Activated naive CD8-positive, alpha-beta T cell (primary cell): ENCODE measurements at regions not wholly inside any gene's neighbourhood (a gene's known extent, or its start where the extent isn't known, plus 50 kb on each side); places are given as distances from the start of the nearest gene placed in this dataset.

Source experiments
- H3K27ac Mint-ChIP-seq: one replicate; pipeline ENCODE4 v1.8.0; 2021; ENCODE audit warnings: mixed read lengths
- H3K27me3 Mint-ChIP-seq: one replicate; pipeline ENCODE4 v1.8.0; 2021; ENCODE audit warnings: mixed read lengths
- H3K36me3 Mint-ChIP-seq: one replicate; pipeline ENCODE4 v1.8.0; 2021; ENCODE audit warnings: mixed read lengths
- H3K4me1 Mint-ChIP-seq: one replicate; pipeline ENCODE4 v1.8.0; 2021; ENCODE audit warnings: low read depth, mixed read lengths
- H3K4me3 Mint-ChIP-seq: one replicate; pipeline ENCODE4 v1.8.0; 2021; ENCODE audit warnings: mild to moderate bottlenecking, mixed read lengths
- H3K9me3 Mint-ChIP-seq: one replicate; pipeline ENCODE4 v1.8.0; 2021; ENCODE audit warnings: low read depth, mixed read lengths

GRCh38 chr16:62970851-62971250, 934.6 kb upstream of the CDH8 start:
- Mint-ChIP-seq H3K36me3 (no peaks in the 10 kb centered on the region), H3K4me3 (no peak overlapping the region), H3K9me3 (peaks cover 17% of the 10 kb centered on the region), H3K27ac (no peak overlapping the region), H3K4me1 (no peaks in the 10 kb centered on the region), H3K27me3 (no peaks in the 10 kb centered on the region)

GRCh38 chr16:62969711-62970318, 933.6 kb upstream of the CDH8 start:
- no peak overlapping the region for H3K4me3 Mint-ChIP-seq
- H3K4me1 Mint-ChIP-seq: no peaks in the 10 kb centered on the region
- H3K27ac Mint-ChIP-seq: no peak overlapping the region
- H3K27me3 Mint-ChIP-seq: no peaks in the 10 kb centered on the region
- H3K9me3 Mint-ChIP-seq: peaks cover 14% of the 10 kb centered on the region
- H3K36me3 Mint-ChIP-seq: no peaks in the 10 kb centered on the region

- H3K4me3 Mint-ChIP-seq: no peak overlapping the region
- H3K9me3 Mint-ChIP-seq: peaks cover 15% of the 10 kb centered on the region
- H3K27me3 Mint-ChIP-seq: no peaks in the 10 kb centered on the region
- no peaks in the 10 kb centered on the region for H3K4me1 Mint-ChIP-seq
- no peak overlapping the region for H3K27ac Mint-ChIP-seq
- H3K36me3 Mint-ChIP-seq: no peaks in the 10 kb centered on the region
Measured at GRCh38 chr16:62967611-62968010, 931.4 kb upstream of the CDH8 start.

- no peaks in the 10 kb centered on the region for H3K4me1 Mint-ChIP-seq
- peaks cover 16% of the 10 kb centered on the region for H3K9me3 Mint-ChIP-seq
- H3K36me3 Mint-ChIP-seq: no peaks in the 10 kb centered on the region
- no peaks in the 10 kb centered on the region for H3K27me3 Mint-ChIP-seq
- no peak overlapping the region for H3K4me3 Mint-ChIP-seq
- H3K27ac Mint-ChIP-seq: no peak overlapping the region
Measured at GRCh38 chr16:62967163-62967562, 930.9 kb upstream of the CDH8 start.

- Mint-ChIP-seq H3K27ac (no peak overlapping the region), H3K4me3 (no peak overlapping the region), H3K27me3 (no peaks in the 10 kb centered on the region), H3K4me1 (no peaks in the 10 kb centered on the region), H3K9me3 (peaks cover 21% of the 10 kb centered on the region), H3K36me3 (no peaks in the 10 kb centered on the region)
Measured at GRCh38 chr16:62966626-62967025, 930.4 kb upstream of the CDH8 start.

GRCh38 chr16:62965831-62966230, 929.6 kb upstream of the CDH8 start:
- Mint-ChIP-seq H3K36me3 (no peaks in the 10 kb centered on the region), H3K4me3 (no peak overlapping the region), H3K9me3 (peaks cover 18% of the 10 kb centered on the region), H3K4me1 (no peaks in the 10 kb centered on the region), H3K27me3 (no peaks in the 10 kb centered on the region), H3K27ac (no peak overlapping the region)

- Mint-ChIP-seq H3K4me1 (no peaks in the 10 kb centered on the region), H3K9me3 (peaks cover 18% of the 10 kb centered on the region), H3K27me3 (no peaks in the 10 kb centered on the region), H3K36me3 (no peaks in the 10 kb centered on the region), H3K27ac (no peak overlapping the region), H3K4me3 (no peak overlapping the region)
Measured at GRCh38 chr16:62963846-62964245, 927.6 kb upstream of the CDH8 start.

- no peak overlapping the region for H3K4me3 Mint-ChIP-seq
- no peaks in the 10 kb centered on the region for H3K4me1 Mint-ChIP-seq
- no peaks in the 10 kb centered on the region for H3K36me3 Mint-ChIP-seq
- no peak overlapping the region for H3K27ac Mint-ChIP-seq
- no peaks in the 10 kb centered on the region for H3K27me3 Mint-ChIP-seq
- peaks cover 17% of the 10 kb centered on the region for H3K9me3 Mint-ChIP-seq
Measured at GRCh38 chr16:62955033-62955349, 918.8 kb upstream of the CDH8 start.

GRCh38 chr16:62954144-62955032, 918.1 kb upstream of the CDH8 start:
- H3K36me3 Mint-ChIP-seq: no peaks in the 10 kb centered on the region
- no peaks in the 10 kb centered on the region for H3K4me1 Mint-ChIP-seq
- H3K9me3 Mint-ChIP-seq: peaks cover 17% of the 10 kb centered on the region
- no peak overlapping the region for H3K4me3 Mint-ChIP-seq
- no peaks in the 10 kb centered on the region for H3K27me3 Mint-ChIP-seq
- H3K27ac Mint-ChIP-seq: no peak overlapping the region

- no peak overlapping the region for H3K27ac Mint-ChIP-seq
- no peaks in the 10 kb centered on the region for H3K36me3 Mint-ChIP-seq
- H3K4me1 Mint-ChIP-seq: no peaks in the 10 kb centered on the region
- no peak overlapping the region for H3K4me3 Mint-ChIP-seq
- peaks cover 23% of the 10 kb centered on the region for H3K9me3 Mint-ChIP-seq
- H3K27me3 Mint-ChIP-seq: no peaks in the 10 kb centered on the region
Measured at GRCh38 chr16:62950351-62950750, 914.1 kb upstream of the CDH8 start.

- Mint-ChIP-seq H3K9me3 (peaks cover 14% of the 10 kb centered on the region), H3K4me1 (no peaks in the 10 kb centered on the region), H3K4me3 (no peak overlapping the region), H3K27ac (no peak overlapping the region), H3K27me3 (no peaks in the 10 kb centered on the region), H3K36me3 (no peaks in the 10 kb centered on the region)
Measured at GRCh38 chr16:62940569-62940968, 904.3 kb upstream of the CDH8 start.

GRCh38 chr16:62939687-62940086, 903.4 kb upstream of the CDH8 start:
- Mint-ChIP-seq H3K27ac (no peak overlapping the region), H3K4me3 (no peak overlapping the region), H3K9me3 (peaks cover 14% of the 10 kb centered on the region), H3K36me3 (no peaks in the 10 kb centered on the region), H3K27me3 (no peaks in the 10 kb centered on the region), H3K4me1 (no peaks in the 10 kb centered on the region)

- peaks cover 12% of the 10 kb centered on the region for H3K9me3 Mint-ChIP-seq
- no peaks in the 10 kb centered on the region for H3K27me3 Mint-ChIP-seq
- no peak overlapping the region for H3K27ac Mint-ChIP-seq
- no peaks in the 10 kb centered on the region for H3K36me3 Mint-ChIP-seq
- H3K4me1 Mint-ChIP-seq: no peaks in the 10 kb centered on the region
- H3K4me3 Mint-ChIP-seq: no peak overlapping the region
Measured at GRCh38 chr16:62933929-62934328, 897.7 kb upstream of the CDH8 start.

- peaks cover 13% of the 10 kb centered on the region for H3K9me3 Mint-ChIP-seq
Measured at GRCh38 chr16:62929593-62929992, 893.4 kb upstream of the CDH8 start.

GRCh38 chr16:62927122-62927521, 890.9 kb upstream of the CDH8 start:
- H3K4me1 Mint-ChIP-seq: no peaks in the 10 kb centered on the region
- no peaks in the 10 kb centered on the region for H3K36me3 Mint-ChIP-seq
- no peak overlapping the region for H3K27ac Mint-ChIP-seq
- no peaks in the 10 kb centered on the region for H3K27me3 Mint-ChIP-seq
- no peak overlapping the region for H3K4me3 Mint-ChIP-seq
- peaks cover 23% of the 10 kb centered on the region for H3K9me3 Mint-ChIP-seq

More at GRCh38 chr16:62929593-62929992, 893.4 kb upstream of the CDH8 start:
- no peaks in the 10 kb centered on the region for H3K36me3 Mint-ChIP-seq
- H3K4me1 Mint-ChIP-seq: no peaks in the 10 kb centered on the region
- H3K4me3 Mint-ChIP-seq: no peak overlapping the region
- no peak overlapping the region for H3K27ac Mint-ChIP-seq
- H3K27me3 Mint-ChIP-seq: no peaks in the 10 kb centered on the region
